ENCODE measurements at regions not wholly inside any gene's neighbourhood (a gene's known extent, or its start where the extent isn't known, plus 50 kb on each side); places are given as distances from the start of the nearest gene placed in this dataset.
A peak's percentile ranks its signal among the peaks of the same experiment; 100 is the strongest.
"Not testable (repeated sequence)": the region's sequence is repeated elsewhere in the genome, so short reads cannot be mapped to it uniquely, and the experiment has no call there.

GRCh38 chr4:32684160-32684559, 1964.0 kb downstream of the PCDH7 start:
- no peak for DNase-seq

GRCh38 chr4:32686123-32686522, 1966.0 kb downstream of the PCDH7 start:
- no peak for DNase-seq

DNA sequence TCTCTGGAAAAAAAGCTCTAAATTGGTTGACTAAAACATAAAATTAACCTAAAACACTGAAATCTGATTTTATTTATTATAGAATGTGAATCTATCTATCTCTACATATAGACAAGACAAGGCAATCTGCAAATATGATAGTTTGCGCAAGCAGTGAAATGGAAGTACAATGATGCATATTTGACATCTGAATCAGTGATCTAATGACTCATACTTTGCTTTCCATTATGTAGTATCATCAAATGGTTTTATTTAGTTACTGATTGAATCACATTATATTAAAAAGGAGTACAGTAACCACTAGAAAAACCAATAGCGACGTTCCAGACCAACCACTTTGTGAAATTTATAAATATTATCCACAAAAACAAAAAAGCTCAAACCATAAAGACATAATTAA, 1969.3 kb downstream of the PCDH7 start:
- no peak for DNase-seq

GRCh38 chr4:32697281-32697814, 1977.2 kb downstream of the PCDH7 start:
- no peak for DNase-seq

- DNase-seq, result no peak
Measured at GRCh38 chr4:32700838-32701237, 1980.7 kb downstream of the PCDH7 start.

GRCh38 chr4:32706893-32707292, 1986.7 kb downstream of the PCDH7 start:
- DNase-seq, result no peak

GRCh38 chr4:32716090-32716620, 1996.0 kb downstream of the PCDH7 start:
- not testable (repeated sequence) for DNase-seq

- no peak for DNase-seq
Measured at GRCh38 chr4:32735856-32736590, 2015.9 kb downstream of the PCDH7 start.

DNA sequence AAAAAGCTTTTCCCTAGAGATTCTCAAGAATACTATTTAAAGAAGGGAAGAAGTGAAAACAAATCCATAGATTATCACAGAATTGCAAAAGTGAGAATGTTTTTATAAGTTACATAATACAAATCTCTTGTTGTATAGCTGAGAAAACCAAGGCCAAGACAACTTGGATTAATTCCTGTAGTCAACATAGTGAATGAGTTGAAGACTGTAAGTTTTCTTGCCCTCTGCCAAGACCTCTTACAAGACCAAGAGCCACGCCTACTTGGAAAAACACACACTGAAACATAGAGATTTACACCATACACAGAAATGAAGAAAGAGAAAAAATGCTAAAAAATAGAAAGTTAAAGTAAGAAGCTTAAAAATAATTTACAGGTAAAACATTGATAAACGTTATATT, 2024.0 kb downstream of the PCDH7 start:
- no peak for DNase-seq

GRCh38 chr4:32745351-32745750, 2025.2 kb downstream of the PCDH7 start:
- no peak for DNase-seq

DNA sequence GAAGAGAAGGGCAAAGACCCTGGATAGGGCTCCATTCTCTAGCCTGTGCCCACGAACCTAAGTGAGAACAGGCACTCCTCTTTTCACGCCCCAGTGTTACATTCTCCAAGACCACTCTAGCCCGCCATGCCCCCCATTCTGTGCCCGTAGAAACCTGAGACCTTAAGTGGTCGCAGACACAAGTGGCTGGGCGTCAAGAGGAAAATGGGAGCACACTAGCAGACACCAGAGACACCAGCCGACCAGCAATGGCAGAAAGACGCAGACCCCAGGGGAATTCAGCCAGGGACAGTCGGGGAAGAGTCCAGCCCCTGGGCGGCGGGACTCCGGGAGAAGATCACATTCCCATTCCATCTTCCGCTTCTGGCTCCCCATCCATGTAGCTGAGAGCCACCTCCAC, 2027.9 kb downstream of the PCDH7 start:
- no peak for DNase-seq

GRCh38 chr4:32748498-32748897, 2028.3 kb downstream of the PCDH7 start:
- peak; percentile 5 for DNase-seq

- no peak for DNase-seq
Measured at GRCh38 chr4:32752962-32753361, 2032.8 kb downstream of the PCDH7 start.

- no peak for DNase-seq
Measured at GRCh38 chr4:32768664-32769389, 2048.7 kb downstream of the PCDH7 start.

DNA sequence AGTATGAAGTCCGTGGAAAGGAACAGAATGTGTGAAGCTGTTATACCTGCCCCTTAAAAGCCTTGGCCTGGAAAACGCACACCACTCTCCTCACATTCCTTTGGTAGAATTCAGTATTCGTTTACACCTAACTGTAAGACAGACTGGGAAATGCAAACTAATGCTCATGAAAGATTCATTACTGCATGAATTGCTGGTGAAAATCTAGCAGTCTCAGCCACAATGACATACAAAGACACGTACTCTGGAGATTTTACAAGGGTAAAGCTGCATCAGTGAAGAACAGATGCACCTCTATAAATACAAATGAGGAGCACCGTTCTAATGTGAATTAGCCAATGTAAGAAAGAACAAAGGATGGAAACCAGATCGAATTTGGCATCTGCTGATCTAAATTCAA, 2051.3 kb downstream of the PCDH7 start:
- no peak for DNase-seq

DNA sequence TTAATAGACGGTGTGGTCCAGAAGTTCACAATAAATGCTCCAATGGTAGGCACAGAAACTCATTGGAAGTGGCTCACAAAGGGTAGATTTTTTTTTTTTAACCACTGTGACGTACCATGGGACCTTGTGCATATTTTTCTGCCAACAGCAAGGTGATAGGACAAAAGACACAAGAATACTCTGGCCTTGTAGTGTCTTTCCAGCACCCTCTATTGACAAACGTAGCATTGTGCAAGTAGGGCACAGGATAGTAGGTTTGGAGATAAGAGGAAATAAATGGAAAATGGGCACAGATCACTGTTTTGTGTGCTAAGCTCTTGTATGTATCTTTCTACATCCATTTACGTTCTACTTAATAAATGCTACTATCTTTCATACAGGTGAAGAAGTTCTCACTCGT, 2054.9 kb downstream of the PCDH7 start:
- peak; percentile 25 for DNase-seq

- no peak for DNase-seq
Measured at GRCh38 chr4:32776435-32777203, 2056.4 kb downstream of the PCDH7 start.

- no peak for DNase-seq
Measured at GRCh38 chr4:32778025-32778424, 2057.9 kb downstream of the PCDH7 start.

GRCh38 chr4:32778938-32779337, 2058.8 kb downstream of the PCDH7 start:
- DNase-seq, result no peak

GRCh38 chr4:32789026-32789608, 2068.9 kb downstream of the PCDH7 start:
- DNase-seq, result no peak

- peak; percentile 5 for DNase-seq
Measured at GRCh38 chr4:32790803-32791202, 2070.6 kb downstream of the PCDH7 start.

DNA sequence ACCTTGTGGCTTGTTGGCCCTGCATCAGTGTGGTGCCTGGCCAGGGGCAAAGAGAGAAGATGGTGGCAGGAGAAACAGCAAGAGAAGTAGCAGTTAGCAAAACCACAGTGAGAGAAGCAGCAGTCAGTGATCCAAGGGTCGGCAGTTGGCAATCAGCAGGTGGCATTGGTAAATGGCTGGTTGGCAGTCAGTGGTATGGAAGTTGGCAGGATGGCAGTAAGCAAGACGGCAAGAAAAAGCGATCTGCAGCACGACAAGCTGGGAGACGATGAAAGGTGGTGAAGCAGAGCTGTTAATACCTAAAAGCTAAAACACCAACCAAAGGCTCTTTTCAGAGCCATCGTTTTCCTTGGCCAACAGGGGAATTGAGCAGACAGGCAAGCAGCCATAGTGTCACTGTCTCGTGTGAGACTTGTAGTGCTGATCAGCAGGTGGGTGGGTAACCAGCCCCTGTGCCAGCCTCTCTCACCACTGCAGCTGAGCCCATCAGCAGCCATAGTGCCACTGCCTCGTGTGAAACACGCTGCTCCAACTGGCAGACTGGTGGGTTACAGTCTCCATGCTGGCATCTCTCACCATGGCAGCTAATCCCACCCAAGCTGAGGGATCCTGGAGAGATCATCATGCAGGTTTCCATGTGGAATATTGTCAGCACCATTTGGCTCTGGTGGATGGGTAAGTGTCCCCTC, 2078.4 kb downstream of the PCDH7 start:
- no peak for DNase-seq
